Mammary epithelial cell (primary cell): ENCODE measurements at regions not wholly inside any gene's neighbourhood (a gene's known extent, or its start where the extent isn't known, plus 50 kb on each side); places are given as distances from the start of the nearest gene placed in this dataset.

Experiments used
- EZH2 ChIP-seq: IDR thresholded peaks from 2 replicates; pipeline ENCODE4 v1.6.1; 2012; ENCODE audit warnings: low read length, inconsistent platforms, borderline replicate concordance
- TF ChIP-seq, protein P1 (sequence below), 2 donors: IDR thresholded peaks in 1 of 2; conservative IDR thresholded peaks in 1 of 2; 2 replicates each; pipeline ENCODE4 v1.5.1; 2011 to 2012; ENCODE audit warnings: inconsistent platforms in 2 of 2, low read length in 2 of 2, mild to moderate bottlenecking in 2 of 2, control low read depth in 1 of 2, low read depth in 1 of 2; ENCODE audit not compliant: insufficient read depth in 1 of 2; ENCODE audit errors: extremely low read depth in 1 of 2

DNA sequence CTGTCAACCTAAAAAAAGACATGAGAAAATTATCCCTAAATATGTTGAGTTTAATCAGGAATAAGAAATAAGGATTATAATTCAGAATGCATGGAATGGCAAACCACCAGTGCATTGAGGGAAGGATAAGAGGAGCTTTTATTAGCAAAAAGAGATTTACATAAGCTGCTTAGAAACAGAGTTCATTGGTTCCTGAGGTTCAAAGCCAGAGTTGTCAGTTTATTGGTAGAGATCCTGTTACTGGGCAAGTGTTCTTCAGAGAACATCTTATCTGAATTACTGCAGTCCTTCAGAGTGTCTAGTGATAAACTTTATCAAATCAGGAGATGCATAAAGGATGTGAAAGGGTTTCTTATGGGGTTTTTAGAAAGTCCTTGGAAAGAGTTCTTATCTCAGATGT is 76.0 kb upstream of the MEX3C start:
- TF ChIP-seq, protein P1, sequence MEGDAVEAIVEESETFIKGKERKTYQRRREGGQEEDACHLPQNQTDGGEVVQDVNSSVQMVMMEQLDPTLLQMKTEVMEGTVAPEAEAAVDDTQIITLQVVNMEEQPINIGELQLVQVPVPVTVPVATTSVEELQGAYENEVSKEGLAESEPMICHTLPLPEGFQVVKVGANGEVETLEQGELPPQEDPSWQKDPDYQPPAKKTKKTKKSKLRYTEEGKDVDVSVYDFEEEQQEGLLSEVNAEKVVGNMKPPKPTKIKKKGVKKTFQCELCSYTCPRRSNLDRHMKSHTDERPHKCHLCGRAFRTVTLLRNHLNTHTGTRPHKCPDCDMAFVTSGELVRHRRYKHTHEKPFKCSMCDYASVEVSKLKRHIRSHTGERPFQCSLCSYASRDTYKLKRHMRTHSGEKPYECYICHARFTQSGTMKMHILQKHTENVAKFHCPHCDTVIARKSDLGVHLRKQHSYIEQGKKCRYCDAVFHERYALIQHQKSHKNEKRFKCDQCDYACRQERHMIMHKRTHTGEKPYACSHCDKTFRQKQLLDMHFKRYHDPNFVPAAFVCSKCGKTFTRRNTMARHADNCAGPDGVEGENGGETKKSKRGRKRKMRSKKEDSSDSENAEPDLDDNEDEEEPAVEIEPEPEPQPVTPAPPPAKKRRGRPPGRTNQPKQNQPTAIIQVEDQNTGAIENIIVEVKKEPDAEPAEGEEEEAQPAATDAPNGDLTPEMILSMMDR (conservative IDR thresholded peaks at IDR 0.05 in 1 of 2, IDR thresholded peaks at IDR 0.05 in 1 of 2; ENCODE audit: extremely low read depth in 1 of 2, insufficient read depth in 1 of 2, low read depth in 1 of 2, low read length in 2 of 2) = no peak
- TF ChIP-seq EZH2 = no peak
